ENCODE measurements at regions not wholly inside any gene's neighbourhood (a gene's known extent, or its start where the extent isn't known, plus 50 kb on each side); places are given as distances from the start of the nearest gene placed in this dataset.
A peak's percentile ranks its signal among the peaks of the same experiment; 100 is the strongest.

DNA sequence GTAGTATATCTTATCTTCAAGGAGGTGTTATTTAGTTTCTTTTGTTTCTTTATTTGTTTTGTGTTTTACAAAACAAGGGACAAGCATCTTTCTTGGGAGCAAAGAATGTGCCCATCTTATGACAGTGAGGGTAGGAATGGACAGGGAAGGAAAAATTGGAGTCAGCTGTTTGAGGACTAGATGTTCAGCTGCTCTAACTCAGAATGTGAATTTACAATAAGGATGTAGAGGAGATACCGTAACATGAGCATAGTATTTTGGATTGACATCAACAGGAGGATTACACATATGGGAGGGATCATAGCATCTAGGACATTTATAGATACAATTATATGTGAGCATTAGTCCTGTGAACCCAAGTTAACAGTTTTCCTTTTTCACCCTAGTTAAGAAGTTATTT, 89.0 kb upstream of the GK2 start:
- Histone ChIP-seq H3K36me3 (no peaks in the 10 kb centered on the region), H3K27me3 (no peaks in the 10 kb centered on the region), H3K4me1 (no peaks in the 10 kb centered on the region), H3K9me3 (peaks cover 0 to 6% (median 2%) of the 10 kb centered on the region in 4 donors), H3K4me3 (no peak overlapping the region), H3K27ac (no peak overlapping the region)
- no peak for ATAC-seq (ENCODE audit: low FRiP score in 2 of 2)
- no peak for TF ChIP-seq CTCF (IDR thresholded peaks at IDR 0.05)
- 82 to 88% methylated on average over 1 of the region's 1 CpG for WGBS, 2 donors
- DNase-seq = no peak

GRCh38 chr4:79495447-79495846, 87.4 kb upstream of the GK2 start:
- 46 to 57% methylated on average over 1 of the region's 1 CpG for WGBS, 2 donors
- H3K27ac ChIP-seq = no peak overlapping the region
- H3K9me3 ChIP-seq = no peaks in the 10 kb centered on the region
- DNase-seq (no peak), ATAC-seq (ENCODE audit: low FRiP score in 2 of 2) (no peak)
- H3K4me3 ChIP-seq = no peak overlapping the region
- no peak for TF ChIP-seq POLR2AphosphoS5 (IDR thresholded peaks at IDR 0.05)
- TF ChIP-seq CTCF (IDR thresholded peaks at IDR 0.05) = no peak
- no peak for TF ChIP-seq POLR2A (IDR thresholded peaks at IDR 0.05)
- no peak for TF ChIP-seq EP300 (IDR thresholded peaks at IDR 0.05)
- H3K27me3 ChIP-seq = no peaks in the 10 kb centered on the region
- no peaks in the 10 kb centered on the region for H3K36me3 ChIP-seq
- no peaks in the 10 kb centered on the region for H3K4me1 ChIP-seq

DNA sequence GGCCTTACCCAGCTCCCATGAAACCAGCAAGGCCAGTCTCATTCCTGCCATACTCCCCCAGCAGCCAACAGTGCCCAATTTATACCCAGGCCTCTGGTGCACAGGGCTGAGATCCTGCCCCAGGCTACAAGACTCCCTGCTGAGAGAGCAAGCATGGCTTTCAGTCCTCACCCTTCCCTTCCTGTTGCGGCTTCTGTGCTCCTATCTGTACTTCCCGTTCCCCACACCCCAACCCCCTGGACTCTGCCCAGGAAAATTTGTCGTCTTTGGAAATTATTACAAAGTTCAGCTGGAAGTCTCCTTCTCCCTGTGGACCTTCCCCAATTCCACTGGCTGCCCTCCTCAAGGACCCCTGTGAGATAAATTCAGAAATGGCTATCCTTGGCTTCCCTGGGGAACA, 84.1 kb upstream of the GK2 start:
- Histone ChIP-seq H3K27me3 (no peaks in the 10 kb centered on the region), H3K4me3 (no peak overlapping the region), H3K9me3 (no peaks in the 10 kb centered on the region), H3K4me1 (no peaks in the 10 kb centered on the region), H3K36me3 (no peaks in the 10 kb centered on the region), H3K27ac (no peak overlapping the region)
- TF ChIP-seq CTCF (IDR thresholded peaks at IDR 0.05) (no peak), POLR2A (IDR thresholded peaks at IDR 0.05) (no peak), EP300 (IDR thresholded peaks at IDR 0.05) (no peak), POLR2AphosphoS5 (IDR thresholded peaks at IDR 0.05) (no peak)
- ATAC-seq (ENCODE audit: low FRiP score in 2 of 2) = peak in 1 of 2 donors; percentile 51
- 60 to 67% methylated on average over 3 of the region's 3 CpGs for WGBS, 2 donors
- DNase-seq = no peak

- 85 to 93% methylated on average over 2 of the region's 2 CpGs for WGBS, 2 donors
Measured at GRCh38 chr4:79489506-79489905, 81.5 kb upstream of the GK2 start.

More at GRCh38 chr4:79489506-79489905, 81.5 kb upstream of the GK2 start:
- Histone ChIP-seq H3K4me3 (no peak overlapping the region), H3K27me3 (no peaks in the 10 kb centered on the region), H3K27ac (no peak overlapping the region), H3K4me1 (no peaks in the 10 kb centered on the region), H3K36me3 (no peaks in the 10 kb centered on the region), H3K9me3 (no peaks in the 10 kb centered on the region)
- ATAC-seq (ENCODE audit: low FRiP score in 2 of 2) (no peak), DNase-seq (no peak)
- no peak for TF ChIP-seq CTCF (IDR thresholded peaks at IDR 0.05)
- no peak for TF ChIP-seq EP300 (IDR thresholded peaks at IDR 0.05)
- no peak for TF ChIP-seq POLR2AphosphoS5 (IDR thresholded peaks at IDR 0.05)

Data from upper lobe of left lung (tissue), 6 donors.